ENCODE measurements at regions not wholly inside any gene's neighbourhood (a gene's known extent, or its start where the extent isn't known, plus 50 kb on each side); places are given as distances from the start of the nearest gene placed in this dataset.
"Not testable (repeated sequence)": the region's sequence is repeated elsewhere in the genome, so short reads cannot be mapped to it uniquely, and the experiment has no call there.

DNA sequence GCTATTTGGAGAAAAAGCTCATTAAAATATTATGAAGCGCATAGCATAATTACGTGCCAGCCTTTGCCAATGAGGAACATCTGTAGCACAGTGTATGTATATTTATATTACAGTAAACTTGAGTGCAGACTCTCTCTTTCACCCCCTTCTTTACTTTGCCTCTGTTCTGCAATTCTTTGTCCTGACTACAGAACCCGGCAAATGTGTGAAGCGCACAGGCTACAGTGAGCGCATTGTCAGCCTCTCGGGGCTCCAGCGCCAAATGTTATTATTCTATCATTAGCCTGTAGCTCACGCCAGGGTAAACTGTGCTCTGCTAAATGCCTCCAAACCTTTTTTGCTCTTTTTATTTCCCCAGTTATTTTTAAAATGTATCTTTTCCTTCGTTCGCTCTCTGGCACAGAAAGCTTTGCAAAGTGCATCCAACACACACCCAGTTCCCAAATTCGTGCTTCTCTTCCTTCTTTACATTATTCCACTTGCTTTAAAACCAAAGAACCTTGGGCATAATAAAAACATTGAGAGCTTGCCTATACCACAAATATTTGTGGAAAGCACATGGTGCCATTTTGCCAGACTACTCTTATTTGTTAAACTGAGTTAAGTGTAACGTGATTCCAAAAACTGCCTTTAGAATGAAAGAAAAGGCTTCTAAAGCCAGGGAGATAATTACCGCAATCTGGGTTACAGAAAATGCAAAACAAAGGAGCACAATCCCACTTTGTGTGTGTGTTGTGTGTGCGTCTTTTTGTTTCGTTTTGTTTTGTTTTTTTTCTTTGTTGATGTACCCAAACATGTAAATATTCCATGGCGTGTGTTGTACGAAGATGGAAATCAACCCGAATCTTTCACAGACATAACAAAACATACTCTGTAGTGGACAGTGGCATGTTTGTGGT lies 164.1 kb upstream of the MPDZ start:
- no peak for DNase-seq (ENCODE audit: low spot score)

DNA sequence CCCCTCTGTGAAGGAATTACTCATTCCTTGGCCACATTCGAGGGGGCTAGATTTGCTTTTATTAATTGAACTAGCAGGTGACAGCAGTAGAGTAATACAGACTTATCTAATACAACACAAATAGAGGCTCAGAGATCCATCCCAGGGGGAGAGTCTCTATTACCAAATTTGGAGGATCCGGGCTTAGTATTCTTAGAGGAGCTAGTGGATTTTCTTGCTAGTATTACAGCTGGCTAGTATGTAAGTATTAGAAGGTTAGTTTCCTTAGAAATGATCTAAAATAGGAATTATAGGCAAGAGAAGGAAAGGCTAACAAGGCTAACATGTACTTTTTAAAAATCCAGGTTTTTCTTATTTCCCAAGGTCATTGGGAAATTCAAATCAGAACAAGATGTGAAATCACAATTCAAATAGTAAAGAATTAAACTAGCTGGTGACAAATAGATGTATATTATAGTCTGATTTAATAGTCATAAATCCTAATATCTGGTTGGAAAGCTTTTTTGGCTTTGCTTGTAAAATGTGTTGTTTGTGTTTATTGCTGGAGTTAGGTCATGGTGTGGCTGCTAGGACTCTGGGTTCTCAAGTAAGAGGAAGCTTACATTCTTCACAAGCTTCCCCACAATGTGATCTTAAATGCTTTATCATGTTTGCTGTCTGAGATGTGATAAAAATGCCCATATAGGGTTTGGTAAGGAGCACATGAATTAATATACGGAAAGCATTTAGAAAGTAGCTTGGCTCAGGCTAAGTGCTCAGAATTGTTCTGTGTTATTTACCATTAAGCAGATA lies 160.4 kb upstream of the MPDZ start:
- no peak for DNase-seq (ENCODE audit: low spot score)

DNA sequence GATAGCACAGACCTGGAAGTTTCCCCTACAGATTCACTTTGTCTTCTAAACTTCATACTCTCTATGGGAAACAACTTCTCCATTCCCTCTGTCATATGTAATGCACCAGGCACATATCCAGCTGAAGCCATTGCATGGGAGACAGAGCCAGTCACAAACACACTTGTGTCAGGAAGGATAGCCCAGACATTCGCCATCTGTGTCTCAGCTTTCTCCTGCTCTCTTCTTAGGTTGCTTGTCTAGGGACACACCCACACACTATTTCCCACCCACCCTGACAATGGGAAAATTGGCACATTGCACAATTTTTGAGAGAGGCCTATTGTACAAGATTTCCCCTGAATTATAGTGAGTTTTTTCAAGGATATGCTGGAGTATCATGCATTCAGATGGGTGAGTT lies 158.4 kb upstream of the MPDZ start:
- no peak for DNase-seq (ENCODE audit: low spot score)

DNA sequence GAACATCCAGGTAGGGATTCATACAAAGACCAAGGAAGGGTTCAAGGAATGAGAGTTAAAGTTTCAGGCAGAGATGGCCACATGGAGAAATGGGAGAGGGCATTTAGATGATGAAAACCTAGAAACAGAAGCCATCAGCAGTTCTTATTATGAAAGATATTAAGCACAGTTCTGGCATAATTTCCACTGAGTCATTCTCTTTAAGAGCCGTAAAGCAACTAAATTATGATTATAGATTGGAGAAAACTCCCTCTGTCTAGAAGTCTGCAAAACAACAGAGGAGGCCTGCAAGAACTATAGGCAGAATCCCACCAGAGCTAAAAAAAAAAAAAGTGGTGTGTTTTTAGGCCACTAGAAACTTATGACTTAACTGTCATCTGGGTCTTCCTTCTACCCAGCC lies 157.1 kb upstream of the MPDZ start:
- no peak for DNase-seq (ENCODE audit: low spot score)

DNA sequence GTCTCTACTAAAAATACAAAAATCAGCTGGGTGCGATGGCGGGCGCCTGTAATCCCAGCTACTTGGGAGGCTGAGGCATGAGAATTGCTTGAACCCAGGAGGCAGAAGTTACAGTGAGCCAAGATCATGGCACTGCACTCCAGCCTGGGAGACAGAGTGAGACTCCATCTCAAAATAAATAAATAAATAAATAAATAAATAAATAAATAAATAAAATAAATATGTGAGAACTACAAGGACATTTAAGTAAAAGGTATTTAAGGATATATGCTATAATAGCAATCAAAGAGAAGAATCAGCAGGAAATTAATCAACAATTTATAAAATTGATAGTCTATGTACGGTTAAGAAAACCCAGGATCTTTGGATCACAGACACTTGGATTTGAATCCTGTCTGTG lies 154.0 kb upstream of the MPDZ start:
- not testable (repeated sequence) for DNase-seq (ENCODE audit: low spot score)

DNA sequence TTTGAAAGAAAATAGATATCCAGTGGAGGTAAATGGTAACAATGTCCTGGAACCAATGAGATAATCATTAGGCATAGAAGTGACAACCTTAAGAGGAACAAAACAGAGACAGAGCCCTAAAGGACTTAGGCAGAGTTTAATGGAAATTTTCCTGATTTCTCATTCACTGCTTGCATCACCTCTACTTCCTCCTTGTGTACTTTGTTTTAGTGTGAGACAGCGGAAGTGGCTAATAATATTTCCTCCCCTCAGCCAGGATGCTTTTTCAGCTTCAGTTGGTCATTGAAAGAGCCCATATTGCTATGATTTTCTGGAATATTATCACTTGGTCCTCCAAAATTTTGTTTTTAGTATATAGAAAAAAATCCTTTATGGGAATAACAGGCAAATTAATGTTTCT lies 153.4 kb upstream of the MPDZ start:
- DNase-seq (ENCODE audit: low spot score): no peak

DNA sequence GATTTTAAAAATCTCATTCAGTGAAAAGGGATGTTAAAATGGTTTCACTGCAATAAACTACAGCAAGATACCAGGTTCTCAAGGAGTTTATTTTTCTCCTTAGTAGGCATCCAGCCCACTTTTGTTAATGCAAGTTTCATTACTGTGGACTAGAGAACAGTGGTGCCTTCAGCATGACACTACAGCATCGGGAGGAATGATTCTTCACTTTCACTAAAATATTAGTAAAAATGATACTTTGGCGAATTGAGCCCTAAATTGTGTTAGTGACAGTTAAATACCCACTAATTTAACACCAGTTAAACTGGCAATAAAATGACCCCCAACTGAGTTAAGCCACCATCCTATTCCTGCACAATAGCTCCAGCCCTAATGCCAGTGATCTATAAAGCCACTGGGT lies 152.2 kb upstream of the MPDZ start:
- DNase-seq (ENCODE audit: low spot score): no peak

DNA sequence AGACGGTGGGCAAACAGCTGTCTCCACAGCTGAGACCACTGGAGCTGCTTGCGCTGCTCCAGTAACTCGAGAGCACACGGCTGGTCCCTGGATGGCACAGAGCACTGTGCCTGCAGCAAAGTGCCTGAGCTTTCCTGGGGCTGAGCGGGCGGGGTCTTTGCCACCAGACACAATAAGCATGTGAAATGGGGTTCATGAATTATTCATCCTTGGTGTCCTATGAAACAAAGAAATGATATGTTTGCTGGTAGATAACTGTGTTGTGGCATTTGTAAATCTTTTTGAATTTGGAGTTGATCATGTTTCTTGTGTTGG lies 151.7 kb upstream of the MPDZ start:
- DNase-seq (ENCODE audit: low spot score): peak; percentile 65

DNA sequence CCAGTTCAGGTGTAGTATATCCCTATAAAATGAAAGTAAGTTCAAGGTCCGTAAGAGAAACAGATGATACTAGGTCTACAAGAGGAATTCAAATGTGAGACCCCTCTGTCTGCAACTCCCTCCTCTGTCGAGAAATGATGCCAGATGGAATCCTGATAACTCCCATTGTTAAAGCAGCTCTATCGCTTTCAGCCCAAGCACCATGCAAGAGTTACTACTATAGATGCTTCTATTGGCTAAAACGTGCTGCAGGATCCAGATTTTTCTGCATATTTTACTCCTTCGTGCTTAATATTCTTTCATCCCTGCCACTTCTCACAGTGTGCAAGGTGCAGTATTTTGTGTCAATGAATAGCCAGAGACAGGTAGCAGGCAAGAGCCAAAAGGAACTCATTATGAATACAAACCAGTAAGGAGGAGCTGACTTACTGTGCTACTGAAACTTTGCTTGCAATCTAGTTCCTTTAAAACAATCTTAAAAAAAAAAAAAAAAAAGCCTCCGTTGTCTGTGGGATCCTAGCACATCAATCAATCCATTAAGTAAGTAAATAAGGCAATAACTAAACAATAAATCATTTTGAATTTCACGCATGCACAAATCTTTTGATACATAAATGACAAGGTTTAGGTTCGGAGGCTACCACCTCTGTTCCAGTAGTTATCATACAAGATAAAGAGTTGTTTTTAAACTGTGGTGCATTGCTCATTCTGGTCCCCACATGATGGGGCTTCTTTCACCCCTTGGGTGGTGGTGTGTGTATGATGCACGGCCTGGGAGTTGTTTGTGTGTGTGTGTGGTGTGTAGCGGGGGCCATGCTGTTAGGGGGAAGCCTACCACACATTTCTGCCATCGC lies 151.1 kb upstream of the MPDZ start:
- DNase-seq (ENCODE audit: low spot score): no peak

DNA sequence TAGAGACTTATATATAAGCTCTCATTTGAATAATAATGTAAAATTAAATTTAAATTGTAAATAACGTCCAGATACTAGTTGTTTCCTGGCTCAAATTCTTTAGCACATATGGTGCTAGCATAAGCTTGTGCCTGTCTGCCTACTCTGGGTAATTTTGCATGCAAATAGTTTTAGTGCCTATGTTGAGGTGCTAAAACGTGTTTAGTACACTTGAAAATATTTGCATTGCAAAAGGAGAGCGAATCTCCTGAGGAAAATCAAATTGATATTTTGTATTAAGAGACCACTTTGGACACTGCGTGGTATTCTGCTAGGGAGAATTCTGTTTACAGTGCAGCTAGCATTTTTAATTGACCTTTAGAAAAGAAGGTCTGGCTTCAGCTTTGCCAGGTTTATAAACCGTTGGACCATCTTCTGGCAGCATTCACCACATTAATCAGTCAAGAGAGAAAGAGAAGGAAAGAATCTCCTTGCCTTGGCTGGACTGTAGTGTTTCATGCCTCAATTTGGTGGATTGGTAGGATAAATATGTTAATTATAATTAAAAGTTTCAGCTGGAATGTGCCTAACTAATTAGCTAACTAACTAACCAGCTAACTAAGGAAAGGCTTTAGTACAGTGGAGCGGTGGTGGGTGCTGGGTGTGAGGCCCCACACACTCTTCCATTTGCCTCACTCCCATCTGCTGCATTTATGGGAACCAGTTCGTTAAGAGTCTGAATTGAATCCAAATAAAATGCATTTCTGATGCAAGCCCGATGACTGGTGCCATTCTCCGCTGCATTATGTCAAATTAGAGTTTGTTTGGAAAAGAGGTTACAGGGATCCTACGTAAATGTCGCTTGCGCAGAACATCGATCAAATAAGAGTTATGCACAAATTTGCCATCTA lies 150.1 kb upstream of the MPDZ start:
- DNase-seq (ENCODE audit: low spot score): no peak

DNA sequence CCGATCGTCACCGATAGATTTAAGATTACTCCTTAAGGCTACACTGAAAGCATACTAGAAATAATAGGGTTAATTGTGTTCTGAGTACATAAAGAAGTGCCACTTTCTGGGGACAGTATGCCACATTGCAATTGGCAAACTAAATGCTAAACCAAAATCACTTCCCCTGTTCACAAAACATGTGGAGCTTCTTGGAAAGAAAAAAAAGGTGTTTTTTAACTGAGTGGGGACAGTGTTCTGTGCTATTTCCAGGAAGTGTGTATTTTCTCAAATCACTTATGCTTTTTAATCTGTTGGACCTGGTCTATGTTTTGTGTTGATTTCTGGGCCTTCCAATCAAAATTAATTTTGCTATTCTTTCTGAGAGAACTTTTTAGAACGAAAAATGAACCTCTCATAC lies 149.3 kb upstream of the MPDZ start:
- no peak for DNase-seq (ENCODE audit: low spot score)

DNA sequence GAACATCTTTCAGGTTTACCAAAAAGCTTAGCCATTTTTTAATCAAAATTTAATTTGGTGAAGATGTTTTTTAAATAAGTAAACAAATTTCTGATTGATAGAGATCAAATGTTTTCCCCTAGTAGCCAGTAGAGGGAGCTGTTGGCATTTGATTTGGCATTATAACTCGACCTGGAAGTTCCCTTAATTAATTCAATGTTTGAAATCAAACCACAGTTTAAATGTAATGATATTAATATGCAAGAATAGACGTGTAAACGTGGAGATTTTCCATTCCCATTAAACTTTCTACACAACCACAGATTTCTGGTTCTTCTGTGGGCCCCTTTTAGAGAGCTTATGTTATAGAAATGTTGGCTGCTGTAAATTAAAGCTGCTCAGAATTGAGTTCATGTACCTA lies 148.1 kb upstream of the MPDZ start:
- DNase-seq (ENCODE audit: low spot score): no peak

DNA sequence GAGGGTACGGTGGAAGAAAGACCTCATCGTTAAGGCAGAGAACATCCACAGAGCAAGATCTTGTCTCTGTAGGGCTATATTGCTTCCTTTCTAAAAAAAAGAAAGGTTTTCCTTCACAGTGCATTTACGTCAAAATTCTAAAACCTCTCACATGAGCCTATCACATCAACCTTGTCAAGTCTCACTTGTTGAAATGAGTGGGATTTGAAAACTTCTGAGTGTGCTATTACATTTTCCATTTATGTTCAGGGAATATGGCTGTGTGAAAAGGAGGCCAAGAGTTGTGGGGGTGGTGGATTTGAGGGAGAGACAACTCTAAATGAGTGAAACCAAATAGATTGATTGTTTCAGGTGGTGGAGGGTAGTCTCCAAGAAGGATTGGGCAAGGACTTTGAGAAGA lies 147.1 kb upstream of the MPDZ start:
- no peak for DNase-seq (ENCODE audit: low spot score)

DNA sequence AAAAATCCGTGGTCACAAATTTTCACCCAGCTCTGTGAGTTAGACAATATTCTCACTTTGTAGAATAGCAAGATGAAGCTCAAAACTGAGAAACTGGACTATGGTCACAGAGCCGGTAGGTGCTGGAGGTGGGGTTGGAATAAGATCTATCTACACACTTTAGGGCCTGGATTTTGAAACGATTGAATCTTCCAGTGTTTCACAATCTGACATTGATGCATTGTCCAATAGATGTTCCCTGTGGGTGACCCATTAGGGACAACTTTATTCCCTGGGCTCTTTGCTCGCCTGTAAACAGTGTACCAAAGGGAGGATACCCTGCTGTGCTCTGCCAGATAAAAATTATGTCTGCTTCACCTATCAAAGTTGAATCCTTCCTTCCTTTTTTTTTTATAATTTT lies 145.4 kb upstream of the MPDZ start:
- no peak for DNase-seq (ENCODE audit: low spot score)

DNA sequence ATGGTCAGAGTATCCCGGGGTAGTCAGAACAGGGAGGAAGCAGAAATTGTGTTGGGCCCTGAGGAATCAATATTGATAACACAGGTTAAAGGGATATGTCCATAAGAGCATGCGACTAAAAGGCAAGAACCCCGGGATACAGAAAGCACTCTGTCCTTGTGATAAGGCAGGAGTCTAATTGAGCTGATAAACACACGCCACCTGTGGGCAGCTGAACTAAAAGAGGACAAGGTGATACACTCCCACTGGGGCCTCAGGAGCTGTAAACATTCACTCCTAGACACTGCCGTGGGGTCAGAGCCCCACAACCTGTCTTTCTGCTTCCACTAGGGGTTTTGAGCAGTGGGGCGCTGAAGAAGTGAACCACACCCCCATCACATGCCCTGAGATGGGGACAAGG lies 144.7 kb upstream of the MPDZ start:
- no peak for DNase-seq (ENCODE audit: low spot score)

DNA sequence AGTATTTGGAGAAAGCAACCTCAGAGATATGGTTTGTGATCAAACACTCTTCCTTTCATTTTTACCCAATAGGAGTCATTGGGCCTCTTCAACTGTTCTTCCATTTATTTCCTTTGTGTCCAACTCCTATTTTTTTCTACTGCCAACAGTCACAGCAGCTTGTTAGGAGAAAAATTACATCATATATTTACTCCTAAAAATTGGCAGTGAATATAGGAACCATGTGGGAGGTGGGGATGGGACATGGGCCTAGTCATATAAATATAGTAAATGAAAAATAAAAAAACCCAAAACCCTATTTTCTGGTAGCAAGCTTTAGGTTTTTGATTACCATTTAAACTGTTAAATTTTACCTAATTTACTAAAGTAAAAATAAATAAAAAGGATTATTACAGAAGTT lies 134.9 kb upstream of the MPDZ start:
- no peak for DNase-seq (ENCODE audit: low spot score)

DNA sequence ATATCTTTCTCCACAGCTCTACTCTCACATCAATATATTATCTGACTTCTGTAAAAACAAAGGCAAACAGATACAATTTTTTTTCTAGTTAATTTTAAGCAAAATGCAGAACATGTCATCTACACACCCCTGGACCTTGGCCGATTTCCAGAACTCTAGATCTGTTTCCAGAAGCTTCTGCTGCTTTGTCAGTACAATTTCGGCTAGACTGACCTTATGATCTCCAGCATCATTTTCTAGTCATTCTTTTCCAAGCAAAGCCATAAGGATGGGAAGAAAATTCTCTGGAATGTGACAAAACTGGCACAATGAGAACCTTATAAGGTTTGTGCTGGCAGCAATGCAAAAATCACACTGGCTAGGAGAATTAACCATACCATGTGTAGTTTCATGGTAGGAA lies 132.8 kb upstream of the MPDZ start:
- no peak for DNase-seq (ENCODE audit: low spot score)

DNA sequence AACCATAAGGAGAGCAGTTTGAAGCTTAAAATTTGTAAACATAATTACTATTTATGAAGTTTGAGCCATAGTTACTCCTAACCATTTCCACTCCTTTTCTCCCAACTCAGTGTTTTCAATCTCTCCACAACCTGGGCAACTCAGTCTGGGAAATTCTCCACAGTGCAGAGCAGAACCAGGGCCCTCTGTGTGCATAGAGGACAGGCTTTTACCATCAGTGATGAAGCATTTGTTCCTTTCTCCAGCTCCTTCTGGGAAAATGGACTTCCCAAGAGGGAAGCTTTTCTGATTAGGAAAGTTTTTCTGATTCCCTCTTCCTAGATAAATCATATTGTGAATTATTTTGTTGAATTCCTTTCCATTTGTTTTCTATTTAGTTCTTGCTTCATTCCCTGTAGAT lies 132.3 kb upstream of the MPDZ start:
- no peak for DNase-seq (ENCODE audit: low spot score)

DNA sequence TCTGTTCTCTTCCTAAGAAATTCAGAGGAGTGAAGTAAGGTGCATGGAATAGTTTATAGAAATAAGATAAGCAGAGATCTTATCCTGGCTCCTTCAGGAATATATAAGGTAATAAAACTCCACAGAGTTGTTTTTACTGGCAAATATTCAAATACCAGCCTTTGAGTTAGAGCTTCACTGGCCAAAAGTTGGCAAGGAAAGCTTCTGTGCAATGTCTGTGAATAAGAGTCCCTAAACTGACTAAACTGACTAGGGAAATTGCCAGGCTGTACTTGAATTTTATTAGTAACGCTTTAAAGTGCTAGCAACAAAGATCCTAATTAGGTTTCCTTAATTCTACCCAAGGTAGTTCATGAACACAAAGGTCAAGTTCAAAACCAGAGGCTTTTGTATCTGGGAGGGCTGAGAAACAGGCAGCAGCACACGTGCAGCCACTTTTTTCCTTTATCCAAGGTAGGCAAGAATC lies 131.1 kb upstream of the MPDZ start:
- DNase-seq (ENCODE audit: low spot score): no peak

DNA sequence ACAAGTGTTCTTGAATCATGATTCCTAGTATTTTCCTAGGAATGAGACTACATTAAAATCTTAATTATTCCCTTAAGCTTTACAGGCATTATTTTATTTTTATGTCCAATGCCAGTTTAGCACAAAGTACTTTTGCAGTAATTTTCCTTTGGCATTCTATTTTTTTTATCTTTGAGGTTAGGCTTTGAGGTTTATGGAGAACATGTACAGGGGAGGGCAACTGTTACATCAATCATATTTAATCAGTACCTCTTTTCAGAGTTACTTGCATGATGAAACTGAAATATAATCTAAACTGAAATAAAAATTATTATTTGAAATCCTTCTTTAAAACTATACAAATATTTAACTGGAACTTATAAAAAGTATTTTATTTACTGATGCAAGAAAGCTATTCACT lies 118.2 kb upstream of the MPDZ start:
- no peak for DNase-seq (ENCODE audit: low spot score)

DNA sequence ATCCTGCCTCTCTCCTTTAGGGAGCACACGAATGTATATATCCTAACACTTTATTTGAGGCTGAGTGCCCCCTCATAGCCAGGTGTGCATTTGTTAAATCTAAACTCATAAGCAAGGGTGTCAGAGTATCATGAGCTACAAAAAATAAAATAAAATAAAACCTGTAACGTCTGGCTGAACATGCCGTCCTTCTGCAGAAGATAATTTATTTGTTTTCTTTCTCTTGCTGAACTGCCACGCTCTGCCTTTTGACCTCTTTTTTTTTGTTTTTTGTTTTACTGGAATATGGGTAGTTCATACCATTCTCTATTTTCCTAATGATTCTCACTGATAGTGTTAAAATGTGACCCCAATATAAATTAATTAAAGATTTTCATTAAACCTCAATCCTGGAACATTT lies 117.7 kb upstream of the MPDZ start:
- no peak for DNase-seq (ENCODE audit: low spot score)

DNA sequence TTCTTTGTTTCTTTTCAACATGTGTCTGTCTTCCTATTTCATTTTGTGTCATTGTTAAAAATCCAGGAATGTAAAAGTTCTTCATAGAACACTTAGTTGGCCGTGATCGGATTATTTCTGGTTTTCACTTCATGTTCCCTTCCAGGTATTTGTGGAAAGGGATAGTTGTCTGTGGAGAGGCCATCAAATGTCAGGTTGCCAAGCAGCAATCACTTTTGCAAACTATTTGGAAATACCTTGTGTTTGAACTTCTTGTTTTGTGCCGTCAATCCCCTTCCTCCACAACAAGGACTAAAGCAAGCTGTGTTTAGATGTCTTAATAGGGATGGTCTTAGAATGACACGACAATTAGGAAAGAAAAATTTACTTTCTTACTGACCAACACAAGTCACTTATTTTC lies 116.9 kb upstream of the MPDZ start:
- DNase-seq (ENCODE audit: low spot score): no peak

Data from left forelimb (tissue), 1 donor.